NCI-H69 (cell line): ENCODE measurements at regions not wholly inside any gene's neighbourhood (a gene's known extent, or its start where the extent isn't known, plus 50 kb on each side); places are given as distances from the start of the nearest gene placed in this dataset.

Experiments used
- DNase-seq: peaks from one replicate; lab custom pipeline; 2025; lab: John Stamatoyannopoulos, UW

GRCh38 chr20:60371384-60371783 lies 413.2 kb downstream of the CDH26 start:
- peak; percentile 16 for DNase-seq

- DNase-seq: peak; percentile 1
These were observed 414.1 kb downstream of the CDH26 start for GRCh38 chr20:60372275-60372674.

GRCh38 chr20:60372822-60373221 lies 414.6 kb downstream of the CDH26 start:
- no peak for DNase-seq

- no peak for DNase-seq
These were observed 420.4 kb downstream of the CDH26 start for GRCh38 chr20:60378620-60379019.

GRCh38 chr20:60381643-60382400 lies 423.6 kb downstream of the CDH26 start:
- no peak for DNase-seq

GRCh38 chr20:60389441-60389840 lies 431.2 kb downstream of the CDH26 start:
- no peak for DNase-seq

- DNase-seq: no peak
These were observed 431.7 kb downstream of the CDH26 start for GRCh38 chr20:60389882-60390281.

- DNase-seq: peak; percentile 75
These were observed 437.8 kb downstream of the CDH26 start for GRCh38 chr20:60395991-60396390.

GRCh38 chr20:60400567-60400966 lies 442.3 kb downstream of the CDH26 start:
- no peak for DNase-seq

- no peak for DNase-seq
These were observed 444.2 kb downstream of the CDH26 start for GRCh38 chr20:60402189-60403058.

- no peak for DNase-seq
These were observed 445.0 kb downstream of the CDH26 start for GRCh38 chr20:60403105-60403741.

- DNase-seq: no peak
These were observed 449.0 kb downstream of the CDH26 start for GRCh38 chr20:60407011-60407771.

GRCh38 chr20:60407938-60408337 lies 449.7 kb downstream of the CDH26 start:
- DNase-seq: no peak

- no peak for DNase-seq
These were observed 450.2 kb downstream of the CDH26 start for GRCh38 chr20:60408435-60408834.

- DNase-seq: no peak
These were observed 452.5 kb downstream of the CDH26 start for GRCh38 chr20:60410618-60411264.

GRCh38 chr20:60411813-60412212 lies 453.6 kb downstream of the CDH26 start:
- DNase-seq: no peak

- DNase-seq: no peak
These were observed 462.5 kb downstream of the CDH26 start for GRCh38 chr20:60420676-60421229.

- no peak for DNase-seq
These were observed 464.6 kb downstream of the CDH26 start for GRCh38 chr20:60422848-60423247.

GRCh38 chr20:60424267-60424902 lies 466.2 kb downstream of the CDH26 start:
- no peak for DNase-seq

- DNase-seq: no peak
These were observed 469.3 kb downstream of the CDH26 start for GRCh38 chr20:60427516-60427915.

- DNase-seq: no peak
These were observed 470.4 kb downstream of the CDH26 start for GRCh38 chr20:60428651-60429050.
